ENCODE measurements at regions not wholly inside any gene's neighbourhood (a gene's known extent, or its start where the extent isn't known, plus 50 kb on each side); places are given as distances from the start of the nearest gene placed in this dataset.
"Not testable (repeated sequence)": the region's sequence is repeated elsewhere in the genome, so short reads cannot be mapped to it uniquely, and the experiment has no call there.

DNA sequence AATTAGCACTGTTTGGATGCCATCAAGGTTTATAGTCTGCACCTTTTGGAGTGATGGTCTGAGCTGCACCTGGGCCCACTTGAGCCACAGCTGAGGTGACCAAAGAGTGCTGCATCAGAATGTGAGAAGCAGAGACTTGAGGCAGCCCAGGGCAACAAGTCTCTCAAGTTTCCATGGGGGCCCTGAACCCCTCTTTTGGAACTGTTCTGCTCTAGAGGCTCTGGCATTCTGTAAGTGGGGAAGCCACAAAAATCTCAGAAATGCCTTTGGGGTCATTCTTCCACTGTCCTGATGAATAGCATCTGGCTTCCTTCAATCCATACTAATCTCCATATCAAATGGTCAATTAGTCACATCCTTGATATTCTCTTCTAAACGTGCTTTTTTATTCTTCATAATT is 298.4 kb upstream of the MAOA start:
- no peak for DNase-seq (ENCODE audit: low read depth in 2 of 2)

DNA sequence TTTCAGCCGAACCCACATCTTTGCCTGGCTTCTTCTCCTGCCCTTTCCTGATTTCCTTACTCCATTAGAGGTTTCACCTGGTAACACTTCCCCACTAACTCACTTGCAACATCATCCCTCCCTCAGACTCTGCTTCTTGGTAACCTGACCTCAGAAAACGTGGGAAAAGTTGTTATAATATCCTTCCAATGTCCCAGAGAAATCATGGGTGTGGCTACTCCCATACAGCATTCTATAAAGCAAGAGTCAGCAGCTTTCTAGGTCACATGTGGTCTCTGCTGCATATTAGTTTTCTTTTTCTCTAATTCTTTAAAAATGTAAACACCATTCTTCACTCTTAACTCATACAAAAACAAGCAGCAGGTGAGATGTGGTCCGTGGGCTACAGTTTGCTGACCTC is 283.1 kb upstream of the MAOA start:
- no peak for DNase-seq (ENCODE audit: low read depth in 2 of 2)

DNA sequence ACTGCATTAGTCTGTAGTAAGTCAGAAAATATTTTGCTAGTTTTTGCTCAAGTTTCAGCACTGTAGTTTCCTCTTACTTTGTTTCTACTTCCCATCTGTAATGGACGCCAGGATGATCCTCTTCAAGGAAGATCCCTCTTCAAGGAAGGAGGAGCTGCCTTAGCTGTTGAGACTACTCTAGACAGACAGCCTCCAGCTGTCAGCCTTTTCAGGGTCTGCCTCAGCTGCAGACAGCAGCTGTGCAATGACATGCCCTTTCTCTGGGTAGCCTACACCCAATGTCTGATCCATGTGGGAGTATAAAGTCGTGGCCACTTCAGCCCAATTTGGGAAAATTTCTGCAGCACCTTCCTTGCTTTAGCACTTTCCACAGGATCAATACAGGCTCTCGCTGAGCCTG is 281.0 kb upstream of the MAOA start:
- DNase-seq (ENCODE audit: low read depth in 2 of 2): no peak

DNA sequence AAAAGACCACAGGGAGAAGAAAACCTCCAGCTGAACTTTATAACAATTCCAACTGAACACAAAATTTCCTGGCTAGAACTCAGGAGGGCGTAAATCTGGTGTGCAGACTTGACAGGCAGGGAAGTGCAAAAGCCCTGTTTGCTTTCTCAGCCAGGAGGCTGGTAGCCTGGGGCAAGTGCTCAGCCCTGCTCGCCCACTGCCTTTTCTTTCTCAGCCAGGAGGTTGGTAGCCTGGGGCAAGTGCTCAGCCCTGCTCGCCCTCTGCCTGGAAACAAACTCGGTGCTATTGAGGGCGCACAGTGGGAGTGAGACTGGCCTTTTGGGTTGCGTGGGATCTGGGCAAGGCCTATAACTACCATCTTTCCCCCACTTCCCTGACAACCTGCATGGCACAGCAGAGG is 275.4 kb upstream of the MAOA start:
- DNase-seq (ENCODE audit: low read depth in 2 of 2): no peak

DNA sequence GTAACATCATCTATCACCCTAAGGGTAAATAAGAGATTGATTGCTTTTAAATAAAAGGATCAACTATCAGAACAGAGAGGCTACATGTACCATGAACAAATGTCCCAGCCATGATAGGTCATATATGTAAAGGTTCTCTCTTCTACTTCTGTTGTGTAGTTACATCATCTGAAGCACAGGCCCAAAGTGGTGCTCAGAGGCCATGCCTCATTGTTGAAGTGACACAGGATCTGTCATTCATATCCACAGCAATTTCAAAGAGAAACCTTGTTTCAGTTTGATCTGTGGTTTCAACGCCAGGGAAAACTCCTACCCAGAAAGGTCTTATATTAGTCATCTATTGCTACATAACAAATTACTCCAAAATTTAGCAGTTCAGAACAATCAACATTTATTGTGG is 269.2 kb upstream of the MAOA start:
- DNase-seq (ENCODE audit: low read depth in 2 of 2): no peak

DNA sequence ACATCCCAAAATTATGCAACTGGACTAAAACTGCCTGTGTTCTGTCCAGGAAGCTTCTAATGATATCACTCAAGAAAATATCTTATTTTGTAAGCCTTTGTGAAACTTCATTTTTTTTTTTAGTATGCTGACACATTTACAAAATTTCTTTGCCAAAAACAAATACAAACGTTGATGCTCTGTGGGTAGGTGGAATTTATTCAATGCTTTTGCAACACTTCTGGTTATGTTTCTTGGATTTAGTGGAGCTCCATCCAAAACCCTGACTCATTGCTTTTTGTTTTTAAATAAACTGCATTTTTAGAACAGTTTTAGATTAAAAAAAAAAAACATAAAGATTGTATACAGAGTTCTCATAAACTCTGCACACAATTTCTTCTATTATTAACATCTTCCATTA is 250.9 kb upstream of the MAOA start:
- DNase-seq (ENCODE audit: low read depth in 2 of 2): no peak

DNA sequence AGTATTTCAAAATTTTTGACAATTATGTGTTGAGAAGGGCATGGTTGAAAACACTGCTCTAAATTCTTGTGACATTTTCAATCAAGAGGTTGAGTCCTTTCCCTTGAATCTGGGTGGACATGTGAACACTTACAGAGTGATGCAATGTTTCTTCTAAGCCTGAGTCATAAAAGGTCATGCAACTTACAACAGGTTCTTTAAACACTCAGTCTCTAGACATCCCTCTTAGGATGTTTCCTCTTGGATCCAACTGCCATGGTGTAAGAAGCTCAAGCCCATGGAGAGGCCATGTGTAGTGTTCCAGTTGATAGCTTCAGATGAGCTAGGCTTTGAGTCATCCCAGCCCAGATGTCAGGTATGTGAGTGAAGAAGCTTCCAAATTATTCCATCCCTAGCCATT is 232.2 kb upstream of the MAOA start:
- no peak for DNase-seq (ENCODE audit: low read depth in 2 of 2)

DNA sequence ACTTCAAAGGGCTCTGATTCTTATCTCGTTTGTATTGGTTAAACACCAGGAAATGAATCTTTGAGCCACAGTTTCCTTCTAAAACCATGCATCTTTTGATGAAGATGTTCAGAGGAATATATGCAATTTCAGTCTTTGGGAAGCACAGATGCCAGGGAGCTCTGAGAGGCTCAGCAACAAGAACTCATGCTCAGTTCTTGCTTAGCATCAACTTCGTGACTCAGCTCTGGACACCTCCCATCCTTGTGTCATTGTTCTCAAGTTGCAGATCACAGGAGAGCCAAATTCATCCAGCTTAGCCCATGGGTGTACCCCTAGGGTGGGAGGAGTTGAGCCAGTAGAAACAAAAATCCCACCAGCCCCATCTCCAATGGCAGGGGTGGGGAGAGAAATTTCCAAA is 219.6 kb upstream of the MAOA start:
- DNase-seq (ENCODE audit: low read depth in 2 of 2): no peak

DNA sequence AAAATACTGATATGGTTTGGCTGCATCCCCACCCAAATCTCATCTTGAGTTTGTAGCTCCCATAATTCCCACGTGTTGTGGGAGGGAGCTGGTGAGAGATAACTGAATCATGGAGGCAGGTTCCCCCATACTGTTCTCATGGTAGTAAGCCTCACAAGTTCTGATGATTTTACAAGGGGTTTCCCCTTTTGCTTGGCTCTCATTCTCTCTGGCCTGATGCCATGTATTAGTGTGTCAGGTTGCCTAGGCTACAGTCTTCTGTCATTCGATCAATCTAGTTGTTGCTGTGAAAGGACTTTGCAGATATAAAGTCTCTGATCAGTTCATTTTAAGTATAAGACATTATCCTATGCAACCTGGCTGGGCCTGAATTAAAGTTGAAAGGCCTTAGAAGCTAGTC is 209.3 kb upstream of the MAOA start:
- DNase-seq (ENCODE audit: low read depth in 2 of 2): no peak

DNA sequence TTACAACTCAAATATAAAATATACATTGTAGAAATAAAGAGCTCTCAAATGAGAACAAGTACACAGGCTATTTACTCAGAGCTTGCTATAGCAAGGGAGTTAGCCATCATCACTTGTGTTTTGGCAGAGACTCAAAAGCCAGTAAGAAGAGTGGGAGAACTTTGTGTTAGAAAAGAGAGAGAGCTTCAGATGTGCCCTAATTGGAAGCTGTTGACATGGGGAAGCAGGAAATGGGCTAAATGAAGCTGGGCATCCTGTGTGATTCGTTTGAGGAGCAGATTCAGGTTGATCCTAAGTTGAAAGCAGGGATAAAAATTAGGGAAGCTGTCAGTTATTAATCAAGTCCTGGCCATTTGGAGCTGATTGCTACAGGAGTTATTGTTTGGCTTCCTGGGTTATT is 207.4 kb upstream of the MAOA start:
- no peak for DNase-seq (ENCODE audit: low read depth in 2 of 2)

DNA sequence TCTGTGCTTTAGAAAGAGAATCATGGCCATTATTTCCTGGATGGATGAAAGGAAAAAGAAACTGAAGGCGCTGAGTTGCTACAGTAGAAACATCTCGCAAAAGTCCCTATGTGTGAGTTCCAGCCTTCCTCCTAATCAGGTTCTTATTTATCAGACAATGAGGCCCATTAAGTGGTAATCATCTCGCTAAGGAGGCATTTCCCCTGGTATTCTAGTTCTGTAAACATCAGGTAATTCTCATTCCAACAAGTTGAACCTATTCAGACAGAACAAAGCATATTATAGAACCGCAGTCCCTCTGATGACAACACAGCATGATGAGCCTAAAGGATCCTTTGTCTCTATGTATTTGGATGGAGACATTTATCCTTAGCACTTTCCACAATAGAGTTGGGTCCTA is 205.7 kb upstream of the MAOA start:
- no peak for DNase-seq (ENCODE audit: low read depth in 2 of 2)

DNA sequence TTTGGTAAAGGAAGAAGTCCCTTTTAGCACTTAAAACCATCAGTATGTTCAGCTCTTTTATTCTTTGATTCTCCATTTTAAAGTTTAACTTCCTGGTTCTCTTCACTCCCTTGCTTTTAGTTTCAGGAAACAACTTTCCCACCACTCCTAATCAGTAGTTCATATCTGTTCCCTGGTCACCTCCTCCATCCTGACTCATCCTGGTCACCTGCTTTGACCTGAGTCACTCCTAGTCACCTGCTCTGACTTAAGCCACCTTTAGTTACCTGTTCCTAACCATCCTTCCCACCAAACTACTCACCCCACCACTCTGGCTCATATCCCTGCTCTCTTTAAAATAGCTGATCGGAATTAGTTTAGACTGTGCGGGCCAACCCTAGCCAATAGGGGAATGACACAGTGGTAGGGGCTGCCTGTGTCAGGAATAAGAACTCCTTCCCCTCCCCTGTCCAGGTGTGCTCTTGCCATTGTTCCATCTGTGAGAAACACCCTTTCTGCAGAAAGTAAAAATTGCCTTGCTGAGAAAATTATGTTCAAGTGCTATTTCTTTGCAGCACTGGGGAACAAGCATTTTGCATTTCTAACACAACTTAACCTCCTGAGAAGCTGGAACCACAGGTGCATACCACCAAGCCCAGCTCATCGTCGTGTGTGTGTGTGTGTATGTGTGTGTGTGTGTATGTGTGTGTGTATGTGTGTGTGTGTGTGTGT is 204.0 kb upstream of the MAOA start:
- DNase-seq (ENCODE audit: low read depth in 2 of 2): not testable (repeated sequence)

DNA sequence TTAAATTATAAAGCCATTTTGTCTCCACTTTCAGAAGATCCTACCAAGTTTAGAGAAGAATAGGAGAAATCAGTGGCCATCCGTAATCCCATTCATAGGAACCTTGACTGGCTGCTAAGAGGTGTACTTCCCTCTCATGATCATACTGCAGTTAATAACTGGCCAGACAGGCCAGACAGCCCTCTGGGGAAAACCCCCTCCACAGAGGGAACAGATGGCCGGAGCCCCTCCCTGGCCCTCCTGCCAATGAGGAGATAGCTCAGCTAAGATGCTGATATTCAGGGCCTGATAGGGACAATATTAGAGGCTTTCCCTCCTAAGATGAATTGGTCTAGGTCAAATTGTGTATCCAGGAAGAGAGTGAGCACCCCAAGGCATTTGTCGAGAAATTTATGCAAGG is 200.0 kb upstream of the MAOA start:
- no peak for DNase-seq (ENCODE audit: low read depth in 2 of 2)

DNA sequence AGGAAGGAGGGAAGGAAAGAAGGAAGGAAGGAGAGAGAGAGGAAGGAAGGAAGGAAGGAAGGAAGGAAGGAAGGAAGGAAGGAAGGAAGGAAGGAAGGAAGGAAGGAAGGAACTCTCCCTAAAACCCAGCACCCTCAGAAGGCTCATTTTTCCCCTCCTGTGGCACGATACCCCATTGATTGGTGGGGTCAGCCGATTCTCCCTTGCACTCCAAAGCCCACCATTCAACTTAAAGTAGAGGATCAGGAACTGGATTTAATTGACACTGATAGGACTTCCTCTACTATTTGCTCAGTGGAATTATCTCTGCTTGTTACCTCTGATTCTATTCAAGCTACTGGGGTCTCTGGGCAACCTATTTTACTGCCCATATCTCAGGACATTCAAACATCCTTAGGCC is 199.2 kb upstream of the MAOA start:
- DNase-seq (ENCODE audit: low read depth in 2 of 2): no peak

DNA sequence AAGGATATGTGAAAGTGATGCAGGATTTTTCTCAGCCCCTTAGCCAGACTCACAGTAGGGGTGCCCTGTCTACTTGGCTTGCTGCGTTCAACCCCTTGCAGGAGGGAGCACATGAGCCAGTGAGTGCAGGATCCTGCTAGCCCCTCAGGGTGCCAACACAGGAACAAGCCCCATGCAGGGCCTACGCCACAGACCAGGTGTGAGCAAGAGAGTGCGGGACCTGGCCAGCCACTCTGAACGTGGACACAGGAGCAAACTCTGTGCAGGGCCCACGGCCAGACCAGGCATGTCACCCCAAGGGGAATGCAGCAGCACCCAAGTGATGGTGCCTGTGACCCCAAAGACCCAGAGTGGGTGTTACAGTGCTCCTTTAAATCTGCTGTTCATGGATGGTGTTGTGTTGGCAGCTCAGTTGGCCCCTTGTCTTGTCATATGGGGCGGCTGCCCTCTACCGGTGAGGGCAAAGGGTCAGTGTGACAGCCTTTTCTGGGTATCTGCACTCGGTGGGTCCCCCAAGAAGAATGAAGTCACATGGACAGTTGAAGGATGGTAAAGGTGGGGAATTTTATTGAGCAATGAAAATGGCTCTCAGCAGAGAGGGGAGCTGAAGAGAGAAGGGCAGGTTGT is 188.4 kb upstream of the MAOA start:
- no peak for DNase-seq (ENCODE audit: low read depth in 2 of 2)

DNA sequence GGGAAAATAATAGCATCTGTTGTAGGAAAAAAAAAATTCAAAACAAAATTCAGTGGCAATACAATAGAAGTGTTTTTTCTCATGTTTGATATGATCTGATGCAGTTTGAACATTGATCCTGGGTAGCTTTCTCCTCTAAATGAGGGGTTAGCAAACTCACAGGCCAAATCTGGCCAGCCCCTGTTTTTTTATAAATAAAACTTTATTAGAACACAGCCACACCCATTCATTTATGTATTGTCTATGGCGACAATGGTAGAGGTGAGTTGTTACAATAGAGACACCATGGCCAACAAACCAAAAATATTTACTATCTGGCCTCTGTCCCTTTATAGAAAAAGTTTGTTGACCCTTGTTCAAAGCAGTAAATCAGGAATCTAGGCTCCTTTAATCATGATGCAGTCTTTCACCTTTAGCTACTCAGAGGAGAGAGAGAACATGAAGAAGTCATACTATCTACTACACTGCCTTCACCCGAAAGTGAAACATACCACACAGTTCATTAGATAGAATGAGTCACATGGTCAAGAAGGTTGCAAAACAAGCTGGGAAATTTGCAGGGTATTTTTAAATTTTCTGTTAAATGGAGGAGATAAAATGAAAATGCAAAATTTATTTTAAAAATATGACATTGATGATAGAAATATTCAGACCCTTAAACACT is 186.6 kb upstream of the MAOA start:
- DNase-seq (ENCODE audit: low read depth in 2 of 2): no peak

DNA sequence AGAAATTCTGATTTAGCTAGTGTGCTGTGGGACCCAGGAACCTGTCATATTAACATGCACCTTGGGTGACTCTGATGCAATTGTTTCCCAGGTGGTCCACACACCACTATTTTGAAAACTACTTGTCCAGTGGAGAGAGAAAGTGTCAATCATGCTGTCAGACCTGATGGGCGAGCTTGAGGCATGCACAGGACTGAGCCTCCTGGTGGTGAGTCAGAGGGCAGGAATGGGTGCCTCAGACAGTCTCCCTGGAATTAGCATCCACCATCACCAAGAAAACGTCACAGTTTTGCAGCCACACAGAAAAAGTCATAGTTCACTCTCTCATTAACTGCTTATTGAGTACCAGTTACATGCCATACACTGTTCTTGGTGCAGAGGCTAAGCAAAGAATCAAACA is 181.8 kb upstream of the MAOA start:
- DNase-seq (ENCODE audit: low read depth in 2 of 2): no peak

DNA sequence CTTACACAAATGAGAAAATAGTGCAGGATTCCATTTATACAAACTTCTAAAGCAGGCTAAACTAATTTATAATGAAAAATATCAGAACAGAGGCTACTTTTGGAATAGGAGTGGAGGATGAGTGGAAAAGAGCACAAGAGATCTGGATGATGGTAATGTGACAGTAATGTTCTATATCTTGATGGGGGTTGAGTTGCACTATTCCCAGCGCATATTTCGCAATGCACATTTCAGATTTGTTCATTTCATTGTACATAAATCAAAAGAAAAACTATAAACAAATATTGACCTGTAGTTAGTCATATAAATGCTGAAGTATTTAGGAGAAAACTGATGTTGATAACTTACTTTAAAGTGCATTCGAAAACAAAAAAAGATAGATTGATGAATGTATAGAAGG is 177.0 kb upstream of the MAOA start:
- DNase-seq (ENCODE audit: low read depth in 2 of 2): no peak

DNA sequence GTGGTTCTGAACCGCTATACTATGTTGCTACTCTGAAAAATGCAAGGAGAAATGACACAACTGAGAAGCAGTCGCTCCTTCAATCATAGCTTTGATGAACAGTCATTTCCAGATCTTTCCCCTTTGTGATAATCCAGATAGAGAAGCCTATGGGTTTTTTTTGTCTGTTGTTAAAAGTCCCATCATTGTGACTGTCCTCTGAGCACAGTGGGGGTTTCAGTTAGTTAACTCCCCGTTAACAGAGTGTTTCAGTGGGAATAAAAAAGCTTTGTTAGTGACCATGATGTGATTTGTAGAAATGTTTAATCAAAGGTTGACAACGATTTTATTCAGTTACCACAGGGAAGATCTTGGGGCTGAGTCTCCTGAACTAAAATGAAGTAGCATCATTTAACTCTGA is 176.2 kb upstream of the MAOA start:
- no peak for DNase-seq (ENCODE audit: low read depth in 2 of 2)

DNA sequence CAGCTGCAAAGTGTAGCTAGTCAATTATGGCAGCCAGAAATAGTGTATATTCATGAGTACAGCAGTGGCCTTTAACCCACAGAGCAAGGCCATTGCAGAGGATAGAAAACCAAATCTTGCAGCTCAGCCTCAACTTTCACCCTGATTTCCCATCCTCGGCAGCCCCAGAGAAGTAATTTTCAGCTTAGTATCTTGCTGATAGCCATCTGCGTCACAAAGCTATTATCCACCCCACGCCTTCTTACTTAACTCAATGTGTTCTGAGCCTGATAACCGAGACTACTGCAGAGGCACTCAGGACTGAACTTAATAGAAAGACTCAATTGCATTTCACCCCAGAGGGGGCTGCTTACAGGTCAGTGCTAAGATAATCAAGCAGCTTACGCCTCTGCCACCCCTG is 174.5 kb upstream of the MAOA start:
- no peak for DNase-seq (ENCODE audit: low read depth in 2 of 2)

DNA sequence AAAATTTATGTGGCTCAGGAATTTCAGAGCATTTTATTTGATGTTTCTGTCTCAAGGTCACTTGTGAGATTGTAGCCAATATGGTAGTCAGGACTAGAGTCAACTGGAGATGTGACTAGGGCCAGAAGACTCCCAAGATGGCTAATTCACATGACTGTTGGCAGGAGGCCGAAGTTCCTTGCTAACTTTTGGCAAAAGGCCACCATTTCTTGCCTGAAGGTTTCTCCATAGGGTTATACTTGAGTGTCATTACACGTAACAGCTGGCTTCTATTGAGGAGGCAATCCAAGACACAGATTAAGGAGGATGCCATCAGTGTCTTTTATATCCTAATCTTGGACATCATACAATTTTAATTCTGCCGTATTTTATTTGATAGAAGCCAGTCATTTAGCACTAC is 162.3 kb upstream of the MAOA start:
- no peak for DNase-seq (ENCODE audit: low read depth in 2 of 2)

DNA sequence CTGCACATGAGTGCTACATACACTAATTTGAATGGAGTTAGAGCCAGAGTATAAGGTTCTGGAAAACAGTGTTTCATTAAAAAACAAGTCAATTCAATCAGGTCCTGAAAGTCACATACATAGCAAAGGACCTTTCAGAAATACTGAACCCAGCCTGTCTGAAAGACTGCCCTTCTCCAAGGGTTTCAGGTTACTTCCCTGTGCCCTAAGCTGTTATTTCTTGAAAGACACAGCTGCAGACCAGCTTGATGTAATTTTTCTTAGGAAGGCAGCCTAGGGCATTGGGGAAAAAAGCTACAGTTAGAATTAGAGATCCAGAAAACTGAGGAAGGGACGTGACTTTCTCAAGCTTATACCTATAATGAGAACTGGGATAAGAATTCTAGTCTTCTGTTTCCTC is 155.9 kb upstream of the MAOA start:
- DNase-seq (ENCODE audit: low read depth in 2 of 2): no peak

DNA sequence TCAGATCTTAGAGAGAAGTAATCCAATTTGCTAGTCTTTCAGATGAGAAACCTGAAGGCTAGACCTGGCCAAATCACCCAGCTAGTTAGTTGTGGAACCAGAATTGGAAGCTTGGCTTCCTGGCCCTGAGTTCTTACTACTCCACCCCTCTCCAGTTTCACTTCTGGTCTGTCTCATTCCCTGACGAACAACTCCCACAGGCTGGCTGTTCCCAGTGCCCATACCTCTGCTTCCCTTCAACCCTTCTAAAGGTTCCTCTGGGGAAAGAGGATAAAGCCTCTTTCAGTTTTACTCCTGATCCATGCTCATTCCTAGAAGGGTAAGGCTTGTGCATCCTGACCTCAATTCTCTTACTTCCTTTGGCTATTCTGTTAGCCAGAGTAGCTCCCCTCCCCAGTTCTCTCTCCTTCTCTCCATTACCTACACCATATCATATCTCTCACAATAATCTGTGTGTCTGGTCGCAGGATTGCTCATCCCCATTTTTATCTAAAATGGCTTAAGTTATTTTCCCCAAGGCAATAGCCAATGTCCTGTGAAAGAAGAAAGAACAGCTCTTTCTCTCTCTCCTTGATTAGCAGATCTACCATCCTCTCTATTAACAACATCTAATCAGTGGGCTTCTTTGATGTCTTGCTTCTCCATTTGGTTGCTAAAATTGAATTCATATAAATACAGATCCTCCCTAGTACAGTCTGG is 155.0 kb upstream of the MAOA start:
- DNase-seq (ENCODE audit: low read depth in 2 of 2): no peak
